ENCODE measurements at regions not wholly inside any gene's neighbourhood (a gene's known extent, or its start where the extent isn't known, plus 50 kb on each side); places are given as distances from the start of the nearest gene placed in this dataset.

DNA sequence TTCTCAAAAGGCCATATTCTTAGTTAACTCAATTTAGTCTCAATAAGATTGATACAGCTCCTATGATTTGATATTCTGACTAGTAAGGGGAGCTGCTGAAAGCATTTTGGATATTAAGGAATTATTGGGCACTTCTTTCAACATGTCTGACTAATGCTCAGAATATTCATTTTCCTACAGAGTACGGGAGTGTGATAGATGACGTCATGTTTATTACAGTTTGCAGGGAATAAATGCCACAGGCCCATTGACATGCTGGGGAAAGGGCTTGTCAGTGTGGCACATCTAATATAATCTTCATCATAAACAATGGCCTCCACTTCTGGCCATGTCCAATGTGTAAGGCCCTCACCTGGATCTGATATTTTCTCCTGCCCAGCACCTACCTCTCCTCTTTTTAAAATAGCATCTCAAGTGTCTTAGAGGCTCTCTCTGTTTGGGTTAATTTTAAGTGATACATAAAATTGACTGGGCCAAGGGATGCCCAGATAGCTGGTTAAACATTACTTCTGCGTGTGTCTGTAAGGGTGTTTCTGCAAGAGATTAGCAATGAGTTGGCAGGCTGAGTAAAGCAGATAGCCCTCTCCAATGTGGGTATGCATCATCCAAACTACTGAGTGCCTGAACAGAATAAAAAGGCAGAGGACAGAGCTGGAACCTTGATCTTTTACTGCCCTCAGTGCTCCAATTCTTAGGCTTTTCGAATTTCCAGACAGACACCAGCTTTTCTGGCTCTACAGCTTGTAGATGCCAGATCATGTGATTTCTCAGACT, 99.3 kb downstream of the SLC24A2 start:
- Mint-ChIP-seq H3K27ac (no peak overlapping the region), H3K4me3 (no peak overlapping the region), H3K4me1 (no peaks in the 10 kb centered on the region), H3K36me3 (ENCODE audit: low read depth) (no peaks in the 10 kb centered on the region), H3K9me3 (peaks cover 9% of the 10 kb centered on the region), H3K27me3 (ENCODE audit: low read depth) (peaks cover 4% of the 10 kb centered on the region)
- TF ChIP-seq, protein P1, sequence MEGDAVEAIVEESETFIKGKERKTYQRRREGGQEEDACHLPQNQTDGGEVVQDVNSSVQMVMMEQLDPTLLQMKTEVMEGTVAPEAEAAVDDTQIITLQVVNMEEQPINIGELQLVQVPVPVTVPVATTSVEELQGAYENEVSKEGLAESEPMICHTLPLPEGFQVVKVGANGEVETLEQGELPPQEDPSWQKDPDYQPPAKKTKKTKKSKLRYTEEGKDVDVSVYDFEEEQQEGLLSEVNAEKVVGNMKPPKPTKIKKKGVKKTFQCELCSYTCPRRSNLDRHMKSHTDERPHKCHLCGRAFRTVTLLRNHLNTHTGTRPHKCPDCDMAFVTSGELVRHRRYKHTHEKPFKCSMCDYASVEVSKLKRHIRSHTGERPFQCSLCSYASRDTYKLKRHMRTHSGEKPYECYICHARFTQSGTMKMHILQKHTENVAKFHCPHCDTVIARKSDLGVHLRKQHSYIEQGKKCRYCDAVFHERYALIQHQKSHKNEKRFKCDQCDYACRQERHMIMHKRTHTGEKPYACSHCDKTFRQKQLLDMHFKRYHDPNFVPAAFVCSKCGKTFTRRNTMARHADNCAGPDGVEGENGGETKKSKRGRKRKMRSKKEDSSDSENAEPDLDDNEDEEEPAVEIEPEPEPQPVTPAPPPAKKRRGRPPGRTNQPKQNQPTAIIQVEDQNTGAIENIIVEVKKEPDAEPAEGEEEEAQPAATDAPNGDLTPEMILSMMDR (IDR thresholded peaks at IDR 0.05; ENCODE audit: unreplicated experiment in 3 of 3) = no peak

DNA sequence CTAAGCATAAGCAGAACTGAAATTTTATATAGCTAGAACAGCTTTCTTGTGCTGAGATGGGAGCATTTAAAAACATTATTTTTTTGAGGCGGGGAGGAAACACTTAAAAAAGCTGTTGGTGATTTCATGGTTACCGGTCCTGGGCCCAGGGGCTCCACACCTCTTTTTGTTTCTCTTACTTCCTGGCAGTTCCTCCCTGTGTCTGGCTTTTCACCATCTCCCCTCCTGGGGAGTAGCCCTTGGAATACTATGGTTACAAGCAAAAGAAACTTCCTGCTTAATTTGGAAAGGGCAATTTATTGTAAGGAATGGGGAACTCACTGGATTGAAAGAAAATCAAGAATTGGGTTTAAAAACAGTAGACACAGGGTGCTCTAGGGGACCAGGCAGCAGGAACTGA, 105.1 kb downstream of the SLC24A2 start:
- Mint-ChIP-seq H3K9me3 (peaks cover 9% of the 10 kb centered on the region), H3K4me1 (no peaks in the 10 kb centered on the region), H3K4me3 (no peak overlapping the region), H3K27me3 (ENCODE audit: low read depth) (no peaks in the 10 kb centered on the region), H3K27ac (no peak overlapping the region), H3K36me3 (ENCODE audit: low read depth) (no peaks in the 10 kb centered on the region)
- TF ChIP-seq, protein P1 (IDR thresholded peaks at IDR 0.05; ENCODE audit: unreplicated experiment in 3 of 3) = no peak

DNA sequence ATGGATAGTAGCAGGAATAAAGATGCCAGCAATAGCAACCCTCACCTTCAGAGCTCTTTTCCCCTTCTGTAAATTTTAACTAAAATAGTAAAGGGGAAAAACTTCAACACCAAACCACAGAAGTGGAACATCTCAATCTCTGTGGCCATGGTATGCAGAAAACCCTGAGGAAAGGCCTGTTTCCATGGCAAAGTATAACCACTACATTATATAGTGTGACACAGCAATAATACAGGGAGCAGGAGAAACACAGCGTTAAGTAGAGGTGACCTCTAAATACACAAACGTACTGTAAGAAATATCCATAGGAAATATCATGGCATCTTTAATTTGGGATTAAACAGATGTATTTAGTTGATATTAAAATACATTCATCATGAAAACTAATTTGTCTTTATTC, 106.4 kb downstream of the SLC24A2 start:
- Mint-ChIP-seq H3K27ac (no peak overlapping the region), H3K9me3 (peaks cover 9% of the 10 kb centered on the region), H3K36me3 (ENCODE audit: low read depth) (no peaks in the 10 kb centered on the region), H3K4me3 (no peak overlapping the region), H3K27me3 (ENCODE audit: low read depth) (no peaks in the 10 kb centered on the region), H3K4me1 (no peaks in the 10 kb centered on the region)
- TF ChIP-seq, protein P1 (IDR thresholded peaks at IDR 0.05; ENCODE audit: unreplicated experiment in 3 of 3) = no peak

DNA sequence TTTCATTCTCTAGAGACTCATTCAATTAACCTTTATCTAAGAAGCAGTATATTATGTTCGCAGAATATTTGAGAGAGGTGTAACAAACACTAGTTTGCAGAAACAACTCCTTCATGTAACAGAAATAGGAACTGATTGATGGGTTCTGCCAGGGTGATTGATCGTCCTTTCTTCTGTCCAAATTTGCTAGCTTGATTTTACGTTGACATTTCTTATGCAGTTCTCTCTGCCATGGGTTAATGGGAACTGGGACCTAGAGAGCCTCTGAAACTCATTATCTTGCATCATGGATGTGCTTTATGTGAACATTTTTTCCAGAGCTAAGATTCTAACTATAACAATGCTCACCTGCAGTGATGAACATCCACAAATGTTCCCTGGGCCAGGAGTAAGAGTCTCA, 107.0 kb downstream of the SLC24A2 start:
- TF ChIP-seq, protein P1 (IDR thresholded peaks at IDR 0.05; ENCODE audit: unreplicated experiment in 3 of 3) = no peak
- Mint-ChIP-seq H3K4me3 (no peak overlapping the region), H3K36me3 (ENCODE audit: low read depth) (no peaks in the 10 kb centered on the region), H3K27me3 (ENCODE audit: low read depth) (no peaks in the 10 kb centered on the region), H3K9me3 (peaks cover 9% of the 10 kb centered on the region), H3K4me1 (no peaks in the 10 kb centered on the region), H3K27ac (no peak overlapping the region)

DNA sequence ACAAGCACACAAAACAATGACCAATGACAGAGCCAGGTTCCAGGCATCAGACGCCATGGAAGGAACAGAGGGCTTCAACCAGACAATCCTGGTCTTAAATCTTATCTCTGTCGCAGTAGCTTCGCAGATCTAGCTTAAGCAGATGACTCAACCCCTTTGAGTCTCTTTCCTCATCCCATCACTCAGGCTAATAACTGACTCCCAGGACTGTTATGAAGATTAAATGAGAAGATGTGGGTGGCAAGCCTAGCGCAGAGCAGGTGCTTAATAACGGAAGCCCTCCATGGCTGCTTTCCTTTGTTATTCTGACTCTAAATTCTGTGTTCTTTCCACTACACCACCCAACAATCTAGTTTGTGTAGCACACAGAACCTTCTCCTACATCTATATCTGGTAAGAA, 110.9 kb downstream of the SLC24A2 start:
- H3K27ac Mint-ChIP-seq = no peak overlapping the region
- H3K27me3 Mint-ChIP-seq (ENCODE audit: low read depth) = peaks cover 5% of the 10 kb centered on the region
- H3K36me3 Mint-ChIP-seq (ENCODE audit: low read depth) = no peaks in the 10 kb centered on the region
- TF ChIP-seq, protein P1 (IDR thresholded peaks at IDR 0.05; ENCODE audit: unreplicated experiment in 3 of 3) = no peak
- no peak overlapping the region for H3K4me3 Mint-ChIP-seq
- H3K4me1 Mint-ChIP-seq = no peaks in the 10 kb centered on the region
- H3K9me3 Mint-ChIP-seq = peaks cover 7% of the 10 kb centered on the region

DNA sequence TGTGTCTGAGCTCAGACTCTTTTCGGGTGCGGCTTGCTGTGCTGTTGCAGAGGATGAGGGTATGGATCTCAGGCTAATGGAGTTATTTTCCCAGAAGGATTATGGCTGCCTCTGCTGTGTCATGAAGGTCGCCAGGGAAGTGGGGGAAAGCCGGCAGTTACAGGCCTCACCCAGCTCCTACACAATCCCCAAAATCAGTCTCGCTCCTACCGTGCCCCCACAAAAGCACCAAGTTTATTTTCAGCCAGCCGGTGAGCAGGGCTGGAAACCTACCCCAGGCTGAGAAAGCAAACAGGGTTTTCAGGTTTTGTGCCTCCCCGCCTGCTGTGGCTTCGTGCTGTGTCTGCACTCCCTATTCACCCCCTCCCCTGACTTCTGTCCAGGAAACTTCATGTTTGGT, 113.3 kb downstream of the SLC24A2 start:
- Mint-ChIP-seq H3K9me3 (peaks cover 11% of the 10 kb centered on the region), H3K27me3 (ENCODE audit: low read depth) (peaks cover 5% of the 10 kb centered on the region), H3K4me3 (no peak overlapping the region), H3K4me1 (no peaks in the 10 kb centered on the region), H3K27ac (no peak overlapping the region), H3K36me3 (ENCODE audit: low read depth) (no peaks in the 10 kb centered on the region)
- TF ChIP-seq, protein P1 (IDR thresholded peaks at IDR 0.05; ENCODE audit: unreplicated experiment in 3 of 3) = no peak

Data from nephron (organoid).